ENCODE measurements at regions not wholly inside any gene's neighbourhood (a gene's known extent, or its start where the extent isn't known, plus 50 kb on each side); places are given as distances from the start of the nearest gene placed in this dataset.

GRCh38 chr4:17336986-17337385 is 174.9 kb downstream of the QDPR start:
- no CpG with 5 or more reads among the region's 1 CpG for WGBS
- H3K27me3 ChIP-seq (ENCODE audit: insufficient read depth, low read length) = no peaks in the 10 kb centered on the region
- H3K9me3 ChIP-seq (ENCODE audit: insufficient read depth, low read depth, low read length) = no peaks in the 10 kb centered on the region
- H3K36me3 ChIP-seq (ENCODE audit: insufficient read depth, low read length) = no peaks in the 10 kb centered on the region
- H3K4me1 ChIP-seq (ENCODE audit: insufficient read depth, low read length) = no peaks in the 10 kb centered on the region
- H3K27ac ChIP-seq (ENCODE audit: low read depth, low read length) = no peak overlapping the region
- H3K9ac ChIP-seq (ENCODE audit: low read depth, low read length) = no peak overlapping the region
- no peak overlapping the region for H3K4me3 ChIP-seq (ENCODE audit: low read length)

- Histone ChIP-seq H3K27ac (ENCODE audit: low read depth, low read length) (no peak overlapping the region), H3K36me3 (ENCODE audit: insufficient read depth, low read length) (no peaks in the 10 kb centered on the region), H3K4me3 (ENCODE audit: low read length) (no peak overlapping the region), H3K27me3 (ENCODE audit: insufficient read depth, low read length) (no peaks in the 10 kb centered on the region), H3K9me3 (ENCODE audit: insufficient read depth, low read depth, low read length) (no peaks in the 10 kb centered on the region), H3K9ac (ENCODE audit: low read depth, low read length) (no peak overlapping the region), H3K4me1 (ENCODE audit: insufficient read depth, low read length) (no peaks in the 10 kb centered on the region)
- WGBS = 85% methylated on average over 10 of the region's 10 CpGs
Measured at GRCh38 chr4:17336524-17336961, 175.3 kb downstream of the QDPR start.

- H3K27me3 ChIP-seq (ENCODE audit: insufficient read depth, low read length) = no peaks in the 10 kb centered on the region
- WGBS = 92% methylated on average over 1 of the region's 1 CpG
- no peaks in the 10 kb centered on the region for H3K9me3 ChIP-seq (ENCODE audit: insufficient read depth, low read depth, low read length)
- no peak overlapping the region for H3K9ac ChIP-seq (ENCODE audit: low read depth, low read length)
- no peaks in the 10 kb centered on the region for H3K36me3 ChIP-seq (ENCODE audit: insufficient read depth, low read length)
- no peaks in the 10 kb centered on the region for H3K4me1 ChIP-seq (ENCODE audit: insufficient read depth, low read length)
- H3K4me3 ChIP-seq (ENCODE audit: low read length) = no peak overlapping the region
- no peak overlapping the region for H3K27ac ChIP-seq (ENCODE audit: low read depth, low read length)
Measured at GRCh38 chr4:17336069-17336468, 175.8 kb downstream of the QDPR start.

- H3K36me3 ChIP-seq (ENCODE audit: insufficient read depth, low read length) = no peaks in the 10 kb centered on the region
- no peak overlapping the region for H3K27ac ChIP-seq (ENCODE audit: low read depth, low read length)
- no peak overlapping the region for H3K9ac ChIP-seq (ENCODE audit: low read depth, low read length)
- H3K9me3 ChIP-seq (ENCODE audit: insufficient read depth, low read depth, low read length) = no peaks in the 10 kb centered on the region
- WGBS = 97% methylated on average over 3 of the region's 3 CpGs
- H3K4me3 ChIP-seq (ENCODE audit: low read length) = no peak overlapping the region
- H3K4me1 ChIP-seq (ENCODE audit: insufficient read depth, low read length) = no peaks in the 10 kb centered on the region
- H3K27me3 ChIP-seq (ENCODE audit: insufficient read depth, low read length) = no peaks in the 10 kb centered on the region
Measured at GRCh38 chr4:17335371-17335770, 176.5 kb downstream of the QDPR start.

GRCh38 chr4:17332478-17332877 is 179.4 kb downstream of the QDPR start:
- no peak overlapping the region for H3K27ac ChIP-seq (ENCODE audit: low read depth, low read length)
- no peaks in the 10 kb centered on the region for H3K36me3 ChIP-seq (ENCODE audit: insufficient read depth, low read length)
- H3K4me1 ChIP-seq (ENCODE audit: insufficient read depth, low read length) = peaks cover 4% of the 10 kb centered on the region; the same call in 1 of the 2 replicates
- no peak overlapping the region for H3K4me3 ChIP-seq (ENCODE audit: low read length)
- 91% methylated on average over 4 of the region's 5 CpGs for WGBS
- H3K9ac ChIP-seq (ENCODE audit: low read depth, low read length) = no peak overlapping the region
- no peaks in the 10 kb centered on the region for H3K9me3 ChIP-seq (ENCODE audit: insufficient read depth, low read depth, low read length)
- no peaks in the 10 kb centered on the region for H3K27me3 ChIP-seq (ENCODE audit: insufficient read depth, low read length)

GRCh38 chr4:17329046-17329445 is 182.8 kb downstream of the QDPR start:
- 100% methylated on average over 1 of the region's 1 CpG for WGBS
- peaks cover 7% of the 10 kb centered on the region; the same call in 1 of the 2 replicates for H3K4me1 ChIP-seq (ENCODE audit: insufficient read depth, low read length)
- no peak overlapping the region for H3K9ac ChIP-seq (ENCODE audit: low read depth, low read length)
- H3K4me3 ChIP-seq (ENCODE audit: low read length) = no peak overlapping the region
- H3K27me3 ChIP-seq (ENCODE audit: insufficient read depth, low read length) = 0 out of 2 replicates have a peak, but pooled peaks cover 2% of the 10 kb centered on the region
- no peaks in the 10 kb centered on the region for H3K36me3 ChIP-seq (ENCODE audit: insufficient read depth, low read length)
- no peak overlapping the region for H3K27ac ChIP-seq (ENCODE audit: low read depth, low read length)
- H3K9me3 ChIP-seq (ENCODE audit: insufficient read depth, low read depth, low read length) = no peaks in the 10 kb centered on the region

GRCh38 chr4:17328141-17328815 is 183.6 kb downstream of the QDPR start:
- Histone ChIP-seq H3K4me1 (ENCODE audit: insufficient read depth, low read length) (peaks cover 9% of the 10 kb centered on the region; the same call in 1 of the 2 replicates), H3K27ac (ENCODE audit: low read depth, low read length) (no peak overlapping the region), H3K4me3 (ENCODE audit: low read length) (no peak overlapping the region), H3K9me3 (ENCODE audit: insufficient read depth, low read depth, low read length) (no peaks in the 10 kb centered on the region), H3K27me3 (ENCODE audit: insufficient read depth, low read length) (0 out of 2 replicates have a peak, but pooled peaks cover 7% of the 10 kb centered on the region), H3K9ac (ENCODE audit: low read depth, low read length) (no peak overlapping the region), H3K36me3 (ENCODE audit: insufficient read depth, low read length) (no peaks in the 10 kb centered on the region)
- WGBS = 89% methylated on average over 5 of the region's 5 CpGs

GRCh38 chr4:17327591-17327990 is 184.3 kb downstream of the QDPR start:
- H3K27me3 ChIP-seq (ENCODE audit: insufficient read depth, low read length) = 0 out of 2 replicates have a peak, but pooled peaks cover 7% of the 10 kb centered on the region
- WGBS = 96% methylated on average over 5 of the region's 6 CpGs
- no peaks in the 10 kb centered on the region for H3K9me3 ChIP-seq (ENCODE audit: insufficient read depth, low read depth, low read length)
- no peak overlapping the region for H3K27ac ChIP-seq (ENCODE audit: low read depth, low read length)
- H3K4me1 ChIP-seq (ENCODE audit: insufficient read depth, low read length) = peaks cover 9% of the 10 kb centered on the region; the same call in 1 of the 2 replicates
- H3K9ac ChIP-seq (ENCODE audit: low read depth, low read length) = no peak overlapping the region
- H3K4me3 ChIP-seq (ENCODE audit: low read length) = no peak overlapping the region
- H3K36me3 ChIP-seq (ENCODE audit: insufficient read depth, low read length) = no peaks in the 10 kb centered on the region

- H3K4me3 ChIP-seq (ENCODE audit: low read length) = no peak overlapping the region
- no peak overlapping the region for H3K27ac ChIP-seq (ENCODE audit: low read depth, low read length)
- H3K36me3 ChIP-seq (ENCODE audit: insufficient read depth, low read length) = no peaks in the 10 kb centered on the region
- no peaks in the 10 kb centered on the region for H3K9me3 ChIP-seq (ENCODE audit: insufficient read depth, low read depth, low read length)
- 0 out of 2 replicates have a peak, but pooled peaks cover 7% of the 10 kb centered on the region for H3K27me3 ChIP-seq (ENCODE audit: insufficient read depth, low read length)
- no peak overlapping the region for H3K9ac ChIP-seq (ENCODE audit: low read depth, low read length)
- 77% methylated on average over 2 of the region's 2 CpGs for WGBS
- peaks cover 9% of the 10 kb centered on the region; the same call in 1 of the 2 replicates for H3K4me1 ChIP-seq (ENCODE audit: insufficient read depth, low read length)
Measured at GRCh38 chr4:17326756-17327155, 185.1 kb downstream of the QDPR start.

GRCh38 chr4:17325098-17325497 is 186.8 kb downstream of the QDPR start:
- no CpG with 5 or more reads among the region's 2 CpGs for WGBS
- no peak overlapping the region for H3K9ac ChIP-seq (ENCODE audit: low read depth, low read length)
- no peak overlapping the region for H3K4me3 ChIP-seq (ENCODE audit: low read length)
- peaks cover 9% of the 10 kb centered on the region; the same call in 1 of the 2 replicates for H3K4me1 ChIP-seq (ENCODE audit: insufficient read depth, low read length)
- H3K27ac ChIP-seq (ENCODE audit: low read depth, low read length) = no peak overlapping the region
- H3K27me3 ChIP-seq (ENCODE audit: insufficient read depth, low read length) = 0 out of 2 replicates have a peak, but pooled peaks cover 7% of the 10 kb centered on the region
- no peaks in the 10 kb centered on the region for H3K36me3 ChIP-seq (ENCODE audit: insufficient read depth, low read length)
- no peaks in the 10 kb centered on the region for H3K9me3 ChIP-seq (ENCODE audit: insufficient read depth, low read depth, low read length)

GRCh38 chr4:17324386-17324830 is 187.5 kb downstream of the QDPR start:
- H3K4me1 ChIP-seq (ENCODE audit: insufficient read depth, low read length) = peaks cover 9% of the 10 kb centered on the region; the same call in 1 of the 2 replicates
- WGBS = 17% methylated on average over 11 of the region's 11 CpGs
- H3K9me3 ChIP-seq (ENCODE audit: insufficient read depth, low read depth, low read length) = no peaks in the 10 kb centered on the region
- no peaks in the 10 kb centered on the region for H3K36me3 ChIP-seq (ENCODE audit: insufficient read depth, low read length)
- H3K27ac ChIP-seq (ENCODE audit: low read depth, low read length) = no peak overlapping the region
- 0 out of 2 replicates have a peak, but pooled peaks cover 7% of the 10 kb centered on the region for H3K27me3 ChIP-seq (ENCODE audit: insufficient read depth, low read length)
- H3K9ac ChIP-seq (ENCODE audit: low read depth, low read length) = no peak overlapping the region; the same call in 1 of the 2 replicates
- no peak overlapping the region for H3K4me3 ChIP-seq (ENCODE audit: low read length)
